K562 (cell line): ENCODE measurements at regions not wholly inside any gene's neighbourhood (a gene's known extent, or its start where the extent isn't known, plus 50 kb on each side); places are given as distances from the start of the nearest gene placed in this dataset.

Experiments
- ADNP ChIP-seq: fragments of 200-800 bp; sonication (Bioruptor generic); IDR thresholded peaks from 2 replicates; pipeline ENCODE4 v1.6.1; 2016; ENCODE audit warnings: missing genetic modification characterization, missing compliant biosample characterization
- CREB1 ChIP-seq, 2 experiments: sonication (generic) in 1 of 2; formaldehyde crosslinking in 1 of 2; IDR thresholded peaks; 2 replicates each; pipeline versions ENCODE4 v1.6.1 to v1.8.0; 2012 to 2022; ENCODE audit warnings: inconsistent platforms in 1 of 2, mild to moderate bottlenecking in 1 of 2, missing genetic modification reagents in 1 of 2, moderate library complexity in 1 of 2
- DDX20 ChIP-seq: fragments of 450-650 bp; IDR thresholded peaks from 2 replicates; pipeline ENCODE4 v1.6.1; 2016; ENCODE audit warnings: missing genetic modification characterization, low read depth, mild to moderate bottlenecking, missing compliant biosample characterization, moderate library complexity
- EGR1 ChIP-seq: fragments of 450-650 bp; conservative IDR thresholded peaks from 2 replicates; pipeline ENCODE4 v1.6.1; 2017; ENCODE audit warnings: mild to moderate bottlenecking
- ELF4 ChIP-seq: fragments of 450-650 bp; formaldehyde crosslinking; IDR thresholded peaks from 2 replicates; pipeline ENCODE4 v1.4.0; 2022; ENCODE audit warnings: missing genetic modification characterization
- ETV6 ChIP-seq, 3 experiments: fragments of 150-350 bp in 1 of 3; sonication (generic) in 1 of 3; formaldehyde crosslinking in 1 of 3; IDR thresholded peaks; 2 replicates each; pipeline versions ENCODE4 v1.6.1 to v1.8.0; 2014 to 2022; ENCODE audit warnings: borderline replicate concordance in 2 of 3, low read depth in 2 of 3, antibody characterized with exemption in 1 of 3, low read length in 1 of 3, mild to moderate bottlenecking in 1 of 3, missing genetic modification reagents in 1 of 3
- KAT2B ChIP-seq: IDR thresholded peaks from one replicate; pipeline ENCODE4 v1.6.1; 2012; ENCODE audit warnings: low read depth, mild to moderate bottlenecking, control low read depth, inconsistent platforms, low read length, moderate library complexity
- POLR2AphosphoS2 ChIP-seq: IDR thresholded peaks from 2 replicates; pipeline ENCODE4 v1.6.1; 2012; ENCODE audit warnings: low read length, improper control_type of control experiment
- POLR2AphosphoS5 ChIP-seq: IDR thresholded peaks from 2 replicates; pipeline ENCODE4 v1.6.1; 2011; ENCODE audit warnings: mild to moderate bottlenecking, low read depth, low read length, moderate library complexity; ENCODE audit not compliant: control insufficient read depth, insufficient read depth
- ZNF146 ChIP-seq: IDR thresholded peaks from one replicate; pipeline ENCODE4 v1.6.1; 2018; ENCODE audit warnings: missing compliant biosample characterization; ENCODE audit not compliant: unreplicated experiment
- ZNF707 ChIP-seq: fragments of 250-450 bp; sonication (Bioruptor Pico); conservative IDR thresholded peaks from 2 replicates; pipeline ENCODE4 v1.8.0; 2022; ENCODE audit warnings: inconsistent platforms, mild to moderate bottlenecking, moderate library complexity
- TF ChIP-seq, protein P1 (sequence below): fragments of 250-450 bp; sonication (Bioruptor Pico); IDR thresholded peaks from 2 replicates; pipeline ENCODE4 v1.4.0; 2020; ENCODE audit warnings: mild to moderate bottlenecking, moderate library complexity
- TF ChIP-seq, protein P2 (sequence below): sonication (generic); formaldehyde crosslinking; IDR thresholded peaks from 2 replicates; pipeline ENCODE4 v1.8.0; 2022; ENCODE audit warnings: missing genetic modification reagents, mild to moderate bottlenecking, borderline replicate concordance
- TF ChIP-seq, protein P3 (sequence below), 2 experiments: fragments of 450-650 bp in 1 of 2; sonication (generic) in 1 of 2; formaldehyde crosslinking in 1 of 2; IDR thresholded peaks in 1 of 2; conservative IDR thresholded peaks in 1 of 2; 2 replicates each; pipeline versions ENCODE4 v1.6.1 to v1.8.1; 2016 to 2023; ENCODE audit warnings: mild to moderate bottlenecking in 2 of 2, moderate library complexity in 2 of 2, inconsistent platforms in 1 of 2, missing genetic modification reagents in 1 of 2

DNA sequence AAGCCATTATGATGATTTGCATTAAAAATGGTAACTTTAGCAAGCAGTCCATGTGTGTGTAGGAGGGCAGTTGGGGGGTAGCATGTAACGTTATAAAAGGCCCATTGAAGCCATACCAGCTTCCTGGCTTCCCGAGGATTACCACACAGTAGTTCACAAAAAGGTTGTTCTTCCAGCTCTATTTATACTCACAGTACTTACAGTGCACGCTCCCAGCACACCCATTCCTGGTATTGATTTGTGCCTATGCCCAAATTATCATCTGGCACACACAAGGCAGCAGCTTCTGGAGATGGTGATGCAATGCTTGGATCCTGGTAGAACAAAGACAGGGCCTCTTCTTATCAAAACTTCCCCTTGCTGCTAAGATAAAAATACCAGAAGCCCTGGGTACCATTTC lies 436.8 kb downstream of the HAO1 start:
- no peak for TF ChIP-seq POLR2AphosphoS2
- TF ChIP-seq DDX20 (tag): no peak
- TF ChIP-seq ZNF707 (CRISPR knock-in tag): no peak
- TF ChIP-seq KAT2B: no peak
- no peak for TF ChIP-seq ETV6 (IDR thresholded peaks at IDR 0.05; ENCODE audit: borderline replicate concordance in 1 of 2, low read depth in 2 of 2, low read length in 1 of 2)
- TF ChIP-seq ETV6 (CRISPR knock-in tag; IDR thresholded peaks at IDR 0.05; ENCODE audit: borderline replicate concordance): no peak
- TF ChIP-seq ELF4 (CRISPR knock-in tag): no peak
- TF ChIP-seq, protein P1, sequence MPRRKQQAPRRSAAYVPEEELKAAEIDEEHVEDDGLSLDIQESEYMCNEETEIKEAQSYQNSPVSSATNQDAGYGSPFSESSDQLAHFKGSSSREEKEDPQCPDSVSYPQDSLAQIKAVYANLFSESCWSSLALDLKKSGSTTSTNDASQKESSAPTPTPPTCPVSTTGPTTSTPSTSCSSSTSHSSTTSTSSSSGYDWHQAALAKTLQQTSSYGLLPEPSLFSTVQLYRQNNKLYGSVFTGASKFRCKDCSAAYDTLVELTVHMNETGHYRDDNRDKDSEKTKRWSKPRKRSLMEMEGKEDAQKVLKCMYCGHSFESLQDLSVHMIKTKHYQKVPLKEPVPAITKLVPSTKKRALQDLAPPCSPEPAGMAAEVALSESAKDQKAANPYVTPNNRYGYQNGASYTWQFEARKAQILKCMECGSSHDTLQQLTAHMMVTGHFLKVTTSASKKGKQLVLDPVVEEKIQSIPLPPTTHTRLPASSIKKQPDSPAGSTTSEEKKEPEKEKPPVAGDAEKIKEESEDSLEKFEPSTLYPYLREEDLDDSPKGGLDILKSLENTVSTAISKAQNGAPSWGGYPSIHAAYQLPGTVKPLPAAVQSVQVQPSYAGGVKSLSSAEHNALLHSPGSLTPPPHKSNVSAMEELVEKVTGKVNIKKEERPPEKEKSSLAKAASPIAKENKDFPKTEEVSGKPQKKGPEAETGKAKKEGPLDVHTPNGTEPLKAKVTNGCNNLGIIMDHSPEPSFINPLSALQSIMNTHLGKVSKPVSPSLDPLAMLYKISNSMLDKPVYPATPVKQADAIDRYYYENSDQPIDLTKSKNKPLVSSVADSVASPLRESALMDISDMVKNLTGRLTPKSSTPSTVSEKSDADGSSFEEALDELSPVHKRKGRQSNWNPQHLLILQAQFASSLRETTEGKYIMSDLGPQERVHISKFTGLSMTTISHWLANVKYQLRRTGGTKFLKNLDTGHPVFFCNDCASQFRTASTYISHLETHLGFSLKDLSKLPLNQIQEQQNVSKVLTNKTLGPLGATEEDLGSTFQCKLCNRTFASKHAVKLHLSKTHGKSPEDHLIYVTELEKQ (CRISPR knock-in tag): no peak
- TF ChIP-seq, protein P2, sequence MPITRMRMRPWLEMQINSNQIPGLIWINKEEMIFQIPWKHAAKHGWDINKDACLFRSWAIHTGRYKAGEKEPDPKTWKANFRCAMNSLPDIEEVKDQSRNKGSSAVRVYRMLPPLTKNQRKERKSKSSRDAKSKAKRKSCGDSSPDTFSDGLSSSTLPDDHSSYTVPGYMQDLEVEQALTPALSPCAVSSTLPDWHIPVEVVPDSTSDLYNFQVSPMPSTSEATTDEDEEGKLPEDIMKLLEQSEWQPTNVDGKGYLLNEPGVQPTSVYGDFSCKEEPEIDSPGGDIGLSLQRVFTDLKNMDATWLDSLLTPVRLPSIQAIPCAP: no peak
- no peak for TF ChIP-seq CREB1 (IDR thresholded peaks at IDR 0.05)
- TF ChIP-seq CREB1 (CRISPR knock-in tag; IDR thresholded peaks at IDR 0.05): no peak
- no peak for TF ChIP-seq ADNP (tag)
- TF ChIP-seq ZNF146 (CRISPR knock-in tag): no peak
- no peak for TF ChIP-seq POLR2AphosphoS5
- TF ChIP-seq, protein P3, sequence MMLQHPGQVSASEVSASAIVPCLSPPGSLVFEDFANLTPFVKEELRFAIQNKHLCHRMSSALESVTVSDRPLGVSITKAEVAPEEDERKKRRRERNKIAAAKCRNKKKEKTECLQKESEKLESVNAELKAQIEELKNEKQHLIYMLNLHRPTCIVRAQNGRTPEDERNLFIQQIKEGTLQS (IDR thresholded peaks at IDR 0.05): no peak
- TF ChIP-seq, protein P3 (CRISPR knock-in tag; conservative IDR thresholded peaks at IDR 0.05): no peak
- no peak for TF ChIP-seq EGR1
